Kidney epithelial cell (primary cell): ENCODE measurements at regions not wholly inside any gene's neighbourhood (a gene's known extent, or its start where the extent isn't known, plus 50 kb on each side); places are given as distances from the start of the nearest gene placed in this dataset.

Experiments used
- DNase-seq: peaks from one replicate; pipeline ENCODE4 v3.0.0-alpha.2; 2010; ENCODE audit warnings: low read depth
- H3K27me3 ChIP-seq: 2 replicates; pipeline ENCODE4 v1.6.0; 2011; ENCODE audit warnings: low read length; ENCODE audit not compliant: control insufficient read depth, insufficient read depth
- H3K36me3 ChIP-seq: 2 replicates; pipeline ENCODE4 v1.5.1; 2011; ENCODE audit warnings: low read length; ENCODE audit not compliant: control insufficient read depth, insufficient read depth
- H3K4me3 ChIP-seq: 2 replicates; pipeline ENCODE4 v1.5.1; 2011; ENCODE audit warnings: low read depth, mild to moderate bottlenecking, control low read depth, low read length
- CTCF ChIP-seq: IDR thresholded peaks from 2 replicates; pipeline ENCODE4 v1.5.1; 2011; ENCODE audit warnings: mild to moderate bottlenecking, moderate library complexity, low read length, control low read depth, inconsistent platforms; ENCODE audit not compliant: insufficient read depth, poor library complexity, severe bottlenecking

- no peak for DNase-seq
- no peaks in the 10 kb centered on the region for H3K27me3 ChIP-seq
- no peak for TF ChIP-seq CTCF
- H3K4me3 ChIP-seq: no peak overlapping the region
- no peaks in the 10 kb centered on the region for H3K36me3 ChIP-seq
Measured at GRCh38 chr7:17229228-17229627, 69.2 kb upstream of the AHR start.

- Histone ChIP-seq H3K27me3 (no peaks in the 10 kb centered on the region), H3K36me3 (no peaks in the 10 kb centered on the region), H3K4me3 (no peak overlapping the region)
- no peak for TF ChIP-seq CTCF
- DNase-seq: no peak
Measured at GRCh38 chr7:17230099-17230807, 68.2 kb upstream of the AHR start.

GRCh38 chr7:17233603-17234002 is 64.8 kb upstream of the AHR start:
- no peaks in the 10 kb centered on the region for H3K36me3 ChIP-seq
- TF ChIP-seq CTCF: no peak
- DNase-seq: no peak
- no peak overlapping the region for H3K4me3 ChIP-seq
- no peaks in the 10 kb centered on the region for H3K27me3 ChIP-seq

GRCh38 chr7:17234030-17234397 is 64.4 kb upstream of the AHR start:
- Histone ChIP-seq H3K4me3 (no peak overlapping the region), H3K36me3 (no peaks in the 10 kb centered on the region), H3K27me3 (no peaks in the 10 kb centered on the region)
- no peak for TF ChIP-seq CTCF
- no peak for DNase-seq

- H3K4me3 ChIP-seq: no peak overlapping the region
- no peaks in the 10 kb centered on the region for H3K36me3 ChIP-seq
- H3K27me3 ChIP-seq: no peaks in the 10 kb centered on the region
- DNase-seq: peak; percentile 90
- TF ChIP-seq CTCF: no peak
Measured at GRCh38 chr7:17234398-17235031, 63.9 kb upstream of the AHR start.

- TF ChIP-seq CTCF: no peak
- no peaks in the 10 kb centered on the region for H3K27me3 ChIP-seq
- DNase-seq: no peak
- H3K4me3 ChIP-seq: no peak overlapping the region
- no peaks in the 10 kb centered on the region for H3K36me3 ChIP-seq
Measured at GRCh38 chr7:17236171-17236570, 62.3 kb upstream of the AHR start.
